MV-4-11 (cell line): ENCODE measurements at regions not wholly inside any gene's neighbourhood (a gene's known extent, or its start where the extent isn't known, plus 50 kb on each side); places are given as distances from the start of the nearest gene placed in this dataset.

ENCODE experiments used
- DNase-seq: peaks from one replicate; lab custom pipeline; 2025; lab: John Stamatoyannopoulos, UW

GRCh38 chr3:71991681-71992080 lies 206.7 kb upstream of the PROK2 start:
- DNase-seq: no peak

GRCh38 chr3:71991046-71991445 lies 206.1 kb upstream of the PROK2 start:
- DNase-seq: no peak

- DNase-seq: no peak
Measured at GRCh38 chr3:71990545-71990944, 205.6 kb upstream of the PROK2 start.

- no peak for DNase-seq
Measured at GRCh38 chr3:71989165-71989564, 204.2 kb upstream of the PROK2 start.

GRCh38 chr3:71987828-71988227 lies 202.9 kb upstream of the PROK2 start:
- peak; percentile 93 for DNase-seq

- no peak for DNase-seq
Measured at GRCh38 chr3:71987089-71987735, 202.3 kb upstream of the PROK2 start.

GRCh38 chr3:71986606-71987005 lies 201.7 kb upstream of the PROK2 start:
- DNase-seq: no peak

- no peak for DNase-seq
Measured at GRCh38 chr3:71984843-71985613, 200.1 kb upstream of the PROK2 start.

- no peak for DNase-seq
Measured at GRCh38 chr3:71983694-71984093, 198.7 kb upstream of the PROK2 start.

GRCh38 chr3:71982506-71983258 lies 197.7 kb upstream of the PROK2 start:
- DNase-seq: peak; percentile 87

- no peak for DNase-seq
Measured at GRCh38 chr3:71979175-71979574, 194.2 kb upstream of the PROK2 start.

- no peak for DNase-seq
Measured at GRCh38 chr3:71978150-71978721, 193.3 kb upstream of the PROK2 start.

- no peak for DNase-seq
Measured at GRCh38 chr3:71977525-71977924, 192.6 kb upstream of the PROK2 start.

GRCh38 chr3:71975573-71975972 lies 190.6 kb upstream of the PROK2 start:
- no peak for DNase-seq

- DNase-seq: no peak
Measured at GRCh38 chr3:71974786-71975185, 189.8 kb upstream of the PROK2 start.

GRCh38 chr3:71973274-71974030 lies 188.5 kb upstream of the PROK2 start:
- DNase-seq: peak; percentile 84

GRCh38 chr3:71972031-71972430 lies 187.1 kb upstream of the PROK2 start:
- no peak for DNase-seq

- DNase-seq: no peak
Measured at GRCh38 chr3:71968544-71968943, 183.6 kb upstream of the PROK2 start.

GRCh38 chr3:71966185-71966584 lies 181.2 kb upstream of the PROK2 start:
- DNase-seq: no peak

- DNase-seq: no peak
Measured at GRCh38 chr3:71964170-71964569, 179.2 kb upstream of the PROK2 start.

GRCh38 chr3:71962561-71963240 lies 177.8 kb upstream of the PROK2 start:
- DNase-seq: no peak
